ENCODE measurements at regions not wholly inside any gene's neighbourhood (a gene's known extent, or its start where the extent isn't known, plus 50 kb on each side); places are given as distances from the start of the nearest gene placed in this dataset.

- H3K9ac ChIP-seq (ENCODE audit: low read length in 5 of 5) = no peak overlapping the region
- no peaks in the 10 kb centered on the region for H3K27me3 ChIP-seq (ENCODE audit: control insufficient read depth in 5 of 5, insufficient read depth in 4 of 5, low read length in 5 of 5)
- no peaks in the 10 kb centered on the region for H3K4me1 ChIP-seq (ENCODE audit: control insufficient read depth in 5 of 5, insufficient read depth in 5 of 5, low read length in 5 of 5)
- H3K4me3 ChIP-seq (ENCODE audit: low read depth in 1 of 5, low read length in 5 of 5) = no peak overlapping the region
- H3K27ac ChIP-seq (ENCODE audit: low read depth, low read length) = no peak overlapping the region
- H3K36me3 ChIP-seq (ENCODE audit: control insufficient read depth in 5 of 5, insufficient read depth in 5 of 5, low read length in 5 of 5) = no peaks in the 10 kb centered on the region
- H3K9me3 ChIP-seq (ENCODE audit: control insufficient read depth in 5 of 5, low read length in 5 of 5) = peaks cover 0 to 2% (median 0%) of the 10 kb centered on the region in 5 donors
Measured at GRCh38 chr12:103036581-103037214, 79.2 kb downstream of the ASCL1 start.

- Histone ChIP-seq H3K27me3 (ENCODE audit: control insufficient read depth in 5 of 5, insufficient read depth in 4 of 5, low read length in 5 of 5) (peaks cover 0 to 4% (median 0%) of the 10 kb centered on the region in 5 donors), H3K4me1 (ENCODE audit: control insufficient read depth in 5 of 5, insufficient read depth in 5 of 5, low read length in 5 of 5) (no peaks in the 10 kb centered on the region), H3K4me3 (ENCODE audit: low read depth in 1 of 5, low read length in 5 of 5) (no peak overlapping the region), H3K9me3 (ENCODE audit: control insufficient read depth in 5 of 5, low read length in 5 of 5) (peaks cover 0 to 5% (median 0%) of the 10 kb centered on the region in 5 donors), H3K9ac (ENCODE audit: low read length in 5 of 5) (no peak overlapping the region), H3K36me3 (ENCODE audit: control insufficient read depth in 5 of 5, insufficient read depth in 5 of 5, low read length in 5 of 5) (no peaks in the 10 kb centered on the region), H3K27ac (ENCODE audit: low read depth, low read length) (no peak overlapping the region)
Measured at GRCh38 chr12:103043531-103044486, 86.3 kb downstream of the ASCL1 start.

GRCh38 chr12:103046154-103046553 lies 88.7 kb downstream of the ASCL1 start:
- H3K4me3 ChIP-seq (ENCODE audit: low read depth in 1 of 5, low read length in 5 of 5) = no peak overlapping the region
- peaks cover 0 to 4% (median 0%) of the 10 kb centered on the region in 5 donors for H3K27me3 ChIP-seq (ENCODE audit: control insufficient read depth in 5 of 5, insufficient read depth in 4 of 5, low read length in 5 of 5)
- no peaks in the 10 kb centered on the region for H3K4me1 ChIP-seq (ENCODE audit: control insufficient read depth in 5 of 5, insufficient read depth in 5 of 5, low read length in 5 of 5)

DNA sequence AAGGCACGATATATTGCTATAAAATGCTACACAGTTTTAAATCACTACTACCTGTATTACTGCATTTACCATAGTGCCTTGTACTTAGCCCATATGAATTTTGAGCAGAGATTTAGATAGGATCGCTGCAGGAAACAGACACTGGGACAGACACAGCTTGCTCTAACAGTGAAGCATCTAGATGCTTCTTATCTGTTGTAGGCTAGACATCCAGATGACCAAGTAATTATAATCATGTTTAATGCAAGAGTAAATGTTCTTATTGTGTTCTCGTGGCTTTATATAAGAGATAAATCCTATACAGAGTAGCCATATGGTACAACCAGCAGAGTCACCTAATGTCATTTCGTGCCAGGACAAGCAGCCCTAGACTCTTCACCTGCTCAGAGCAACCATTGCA lies 92.8 kb downstream of the ASCL1 start:
- H3K9ac ChIP-seq (ENCODE audit: low read length in 5 of 5) = no peak overlapping the region
- H3K4me1 ChIP-seq (ENCODE audit: control insufficient read depth in 5 of 5, insufficient read depth in 5 of 5, low read length in 5 of 5) = no peaks in the 10 kb centered on the region
- H3K27me3 ChIP-seq (ENCODE audit: control insufficient read depth in 5 of 5, insufficient read depth in 4 of 5, low read length in 5 of 5) = no peaks in the 10 kb centered on the region
- H3K36me3 ChIP-seq (ENCODE audit: control insufficient read depth in 5 of 5, insufficient read depth in 5 of 5, low read length in 5 of 5) = no peaks in the 10 kb centered on the region
- peaks cover 0 to 5% (median 0%) of the 10 kb centered on the region in 5 donors for H3K9me3 ChIP-seq (ENCODE audit: control insufficient read depth in 5 of 5, low read length in 5 of 5)
- H3K27ac ChIP-seq (ENCODE audit: low read depth, low read length) = no peak overlapping the region
- H3K4me3 ChIP-seq (ENCODE audit: low read depth in 1 of 5, low read length in 5 of 5) = no peak overlapping the region

More at GRCh38 chr12:103046154-103046553, 88.7 kb downstream of the ASCL1 start:
- Histone ChIP-seq H3K36me3 (ENCODE audit: control insufficient read depth in 5 of 5, insufficient read depth in 5 of 5, low read length in 5 of 5) (no peaks in the 10 kb centered on the region), H3K9ac (ENCODE audit: low read length in 5 of 5) (no peak overlapping the region), H3K9me3 (ENCODE audit: control insufficient read depth in 5 of 5, low read length in 5 of 5) (peaks cover 0 to 5% (median 0%) of the 10 kb centered on the region in 5 donors), H3K27ac (ENCODE audit: low read depth, low read length) (no peak overlapping the region)

DNA sequence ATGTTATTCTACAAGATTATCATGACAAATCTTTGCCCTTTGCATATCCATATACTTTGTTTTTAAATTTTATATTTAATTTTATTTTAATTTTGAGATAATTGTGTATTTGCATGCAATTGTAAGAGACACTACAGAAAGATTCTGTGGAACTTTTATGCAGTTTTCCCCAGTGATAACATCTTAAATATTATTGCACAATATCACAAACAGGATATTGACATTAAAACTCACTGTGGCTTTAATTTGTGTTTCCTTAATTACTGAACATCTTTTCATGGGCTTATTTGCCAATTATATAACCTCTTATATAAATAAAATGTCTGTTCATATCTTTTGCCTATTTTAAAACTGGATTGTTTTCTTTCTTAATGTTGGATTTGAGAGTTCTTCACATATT lies 95.6 kb downstream of the ASCL1 start:
- H3K9ac ChIP-seq (ENCODE audit: low read length in 5 of 5) = no peak overlapping the region
- H3K36me3 ChIP-seq (ENCODE audit: control insufficient read depth in 5 of 5, insufficient read depth in 5 of 5, low read length in 5 of 5) = no peaks in the 10 kb centered on the region
- H3K27ac ChIP-seq (ENCODE audit: low read depth, low read length) = no peak overlapping the region
- no peak overlapping the region for H3K4me3 ChIP-seq (ENCODE audit: low read depth in 1 of 5, low read length in 5 of 5)
- H3K9me3 ChIP-seq (ENCODE audit: control insufficient read depth in 5 of 5, low read length in 5 of 5) = peaks cover 0 to 3% (median 0%) of the 10 kb centered on the region in 5 donors
- no peaks in the 10 kb centered on the region for H3K4me1 ChIP-seq (ENCODE audit: control insufficient read depth in 5 of 5, insufficient read depth in 5 of 5, low read length in 5 of 5)
- no peaks in the 10 kb centered on the region for H3K27me3 ChIP-seq (ENCODE audit: control insufficient read depth in 5 of 5, insufficient read depth in 4 of 5, low read length in 5 of 5)

DNA sequence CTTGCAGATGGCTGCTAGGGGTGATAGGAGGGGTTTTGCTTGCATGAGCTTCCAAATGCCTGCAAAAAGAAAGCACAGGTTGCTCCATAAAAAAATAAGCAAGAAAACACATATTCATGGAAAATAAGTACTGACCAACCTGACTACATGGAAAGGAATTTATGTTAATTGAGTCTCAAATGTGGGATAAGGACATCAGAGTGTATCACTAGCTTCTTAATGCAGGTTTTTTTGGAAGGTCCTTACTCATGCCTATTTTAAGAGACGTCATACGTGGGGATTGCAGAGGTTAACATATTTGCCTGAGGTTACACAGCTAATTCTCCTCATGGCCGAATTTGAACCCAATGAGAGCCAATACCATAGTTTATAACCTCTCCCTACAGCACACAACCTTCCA lies 116.2 kb downstream of the ASCL1 start:
- no peaks in the 10 kb centered on the region for H3K36me3 ChIP-seq (ENCODE audit: control insufficient read depth in 5 of 5, insufficient read depth in 5 of 5, low read length in 5 of 5)
- no peak overlapping the region for H3K27ac ChIP-seq (ENCODE audit: low read depth, low read length)
- H3K9me3 ChIP-seq (ENCODE audit: control insufficient read depth in 5 of 5, low read length in 5 of 5) = peaks cover 0 to 6% (median 3%) of the 10 kb centered on the region in 5 donors
- H3K27me3 ChIP-seq (ENCODE audit: control insufficient read depth in 5 of 5, insufficient read depth in 4 of 5, low read length in 5 of 5) = no peaks in the 10 kb centered on the region
- no peaks in the 10 kb centered on the region for H3K4me1 ChIP-seq (ENCODE audit: control insufficient read depth in 5 of 5, insufficient read depth in 5 of 5, low read length in 5 of 5)
- no peak overlapping the region for H3K4me3 ChIP-seq (ENCODE audit: low read depth in 1 of 5, low read length in 5 of 5)
- no peak overlapping the region for H3K9ac ChIP-seq (ENCODE audit: low read length in 5 of 5)

DNA sequence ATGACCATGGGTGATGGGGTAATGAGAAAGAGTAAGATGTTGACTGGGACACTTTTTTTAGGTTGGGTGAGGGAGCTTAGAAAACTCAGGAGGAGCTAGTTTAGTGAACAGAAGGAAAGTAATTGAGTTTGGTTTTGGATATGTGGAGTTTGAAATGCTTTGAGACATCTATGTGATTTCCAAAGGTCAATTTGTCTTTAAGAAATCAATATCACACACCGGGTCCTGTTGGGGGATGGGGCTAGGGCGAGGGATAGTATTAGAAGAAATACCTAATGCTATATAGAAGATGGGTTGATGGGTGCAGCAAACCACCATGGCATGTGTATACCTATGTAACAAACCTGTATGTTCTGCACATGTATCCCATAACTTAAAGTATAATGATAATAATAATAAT lies 118.4 kb downstream of the ASCL1 start:
- H3K9ac ChIP-seq (ENCODE audit: low read length in 5 of 5) = no peak overlapping the region
- no peaks in the 10 kb centered on the region for H3K36me3 ChIP-seq (ENCODE audit: control insufficient read depth in 5 of 5, insufficient read depth in 5 of 5, low read length in 5 of 5)
- H3K4me3 ChIP-seq (ENCODE audit: low read depth in 1 of 5, low read length in 5 of 5) = no peak overlapping the region
- no peaks in the 10 kb centered on the region for H3K27me3 ChIP-seq (ENCODE audit: control insufficient read depth in 5 of 5, insufficient read depth in 4 of 5, low read length in 5 of 5)
- no peaks in the 10 kb centered on the region for H3K4me1 ChIP-seq (ENCODE audit: control insufficient read depth in 5 of 5, insufficient read depth in 5 of 5, low read length in 5 of 5)
- H3K27ac ChIP-seq (ENCODE audit: low read depth, low read length) = no peak overlapping the region
- peaks cover under 1 to 6% (median 3%) of the 10 kb centered on the region in 5 donors for H3K9me3 ChIP-seq (ENCODE audit: control insufficient read depth in 5 of 5, low read length in 5 of 5)

DNA sequence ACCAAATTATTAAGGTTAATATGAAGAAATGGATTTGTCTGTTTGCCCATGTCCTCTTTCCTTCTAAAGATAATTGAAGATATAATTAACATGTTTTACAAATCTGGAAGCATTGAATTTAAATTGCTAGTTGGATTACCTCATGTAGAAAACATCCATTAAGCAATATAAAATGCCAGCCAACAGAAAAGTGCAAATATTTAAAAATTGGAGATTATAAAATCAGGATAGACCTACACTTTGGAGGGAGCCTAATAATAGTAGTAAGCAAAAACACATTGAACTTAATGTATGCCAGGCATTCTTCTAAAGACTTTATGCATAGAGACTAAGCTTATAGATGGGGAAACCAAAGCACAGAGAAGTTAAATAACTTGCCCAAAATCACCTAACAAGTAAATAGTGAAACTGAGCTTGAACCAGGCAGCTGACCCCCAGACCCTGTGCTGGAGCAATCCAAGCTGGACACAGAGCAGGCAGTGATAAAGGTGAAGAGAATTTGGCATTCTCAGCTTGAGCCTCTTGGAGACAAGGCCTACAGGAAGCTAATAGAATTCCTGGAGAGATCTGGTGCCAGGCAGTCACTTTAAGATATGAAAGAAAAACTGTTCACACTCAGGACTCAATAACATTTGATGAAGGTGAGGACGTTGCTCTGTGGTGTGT lies 119.8 kb downstream of the ASCL1 start:
- H3K4me3 ChIP-seq (ENCODE audit: low read depth in 1 of 5, low read length in 5 of 5) = no peak overlapping the region
- H3K27me3 ChIP-seq (ENCODE audit: control insufficient read depth in 5 of 5, insufficient read depth in 4 of 5, low read length in 5 of 5) = no peaks in the 10 kb centered on the region
- H3K36me3 ChIP-seq (ENCODE audit: control insufficient read depth in 5 of 5, insufficient read depth in 5 of 5, low read length in 5 of 5) = no peaks in the 10 kb centered on the region
- no peak overlapping the region for H3K27ac ChIP-seq (ENCODE audit: low read depth, low read length)
- H3K4me1 ChIP-seq (ENCODE audit: control insufficient read depth in 5 of 5, insufficient read depth in 5 of 5, low read length in 5 of 5) = no peaks in the 10 kb centered on the region
- H3K9ac ChIP-seq (ENCODE audit: low read length in 5 of 5) = no peak overlapping the region
- H3K9me3 ChIP-seq (ENCODE audit: control insufficient read depth in 5 of 5, low read length in 5 of 5) = peaks cover 2 to 13% (median 6%) of the 10 kb centered on the region in 5 donors

- no peaks in the 10 kb centered on the region for H3K4me1 ChIP-seq (ENCODE audit: control insufficient read depth in 5 of 5, insufficient read depth in 5 of 5, low read length in 5 of 5)
- H3K9me3 ChIP-seq (ENCODE audit: control insufficient read depth in 5 of 5, low read length in 5 of 5) = peaks cover 2 to 9% (median 4%) of the 10 kb centered on the region in 5 donors
- no peaks in the 10 kb centered on the region for H3K36me3 ChIP-seq (ENCODE audit: control insufficient read depth in 5 of 5, insufficient read depth in 5 of 5, low read length in 5 of 5)
- no peak overlapping the region for H3K9ac ChIP-seq (ENCODE audit: low read length in 5 of 5)
- no peak overlapping the region for H3K27ac ChIP-seq (ENCODE audit: low read depth, low read length)
- H3K27me3 ChIP-seq (ENCODE audit: control insufficient read depth in 5 of 5, insufficient read depth in 4 of 5, low read length in 5 of 5) = no peaks in the 10 kb centered on the region
- H3K4me3 ChIP-seq (ENCODE audit: low read depth in 1 of 5, low read length in 5 of 5) = no peak overlapping the region
Measured at GRCh38 chr12:103085541-103085940, 128.1 kb downstream of the ASCL1 start.

- Histone ChIP-seq H3K9me3 (ENCODE audit: control insufficient read depth in 5 of 5, low read length in 5 of 5) (peaks cover 0 to 5% (median 1%) of the 10 kb centered on the region in 5 donors), H3K36me3 (ENCODE audit: control insufficient read depth in 5 of 5, insufficient read depth in 5 of 5, low read length in 5 of 5) (no peaks in the 10 kb centered on the region), H3K27me3 (ENCODE audit: control insufficient read depth in 5 of 5, insufficient read depth in 4 of 5, low read length in 5 of 5) (no peaks in the 10 kb centered on the region), H3K9ac (ENCODE audit: low read length in 5 of 5) (no peak overlapping the region), H3K27ac (ENCODE audit: low read depth, low read length) (no peak overlapping the region), H3K4me3 (ENCODE audit: low read depth in 1 of 5, low read length in 5 of 5) (no peak overlapping the region), H3K4me1 (ENCODE audit: control insufficient read depth in 5 of 5, insufficient read depth in 5 of 5, low read length in 5 of 5) (no peaks in the 10 kb centered on the region)
Measured at GRCh38 chr12:103086471-103086870, 129.0 kb downstream of the ASCL1 start.

Measured in subcutaneous abdominal adipose tissue (tissue), 5 donors.